PC-3 (cell line): ENCODE measurements at regions not wholly inside any gene's neighbourhood (a gene's known extent, or its start where the extent isn't known, plus 50 kb on each side); places are given as distances from the start of the nearest gene placed in this dataset.

Experiments
- ATAC-seq: fragments of 200-7000 bp; cut with Tn5 transposase; 2 replicates; pipeline ENCODE4 v1.9.1; 2020; ENCODE audit warnings: mild to moderate bottlenecking, moderate library complexity
- BruUV-seq: library from RNA; stranded (reverse); fragments of 400-500 nt; replicated peaks from 2 replicates; lab custom pipeline; 2021; lab: Mats Ljungman, UMichigan
- CTCF ChIA-PET: fragments of 300-600 bp; sonication (Branson Sonifier 250); formaldehyde crosslinking; loops from one replicate; lab custom pipeline; 2022; ENCODE audit warnings: antibody characterized with exemption; lab: Charles Lee
- POLR2A ChIA-PET: fragments of 300-600 bp; sonication (Branson Sonifier 250); formaldehyde crosslinking; loops from one replicate; lab custom pipeline; 2022; ENCODE audit warnings: antibody characterized with exemption; ENCODE audit not compliant: unreplicated experiment; lab: Charles Lee
- DNase-seq: peaks from one replicate; pipeline ENCODE4 v3.0.0-alpha.2; 2015
- H2AFZ ChIP-seq: fragments of 300-600 bp; sonication (generic); 2 replicates; pipeline ENCODE4 v1.6.0; 2016; ENCODE audit warnings: antibody characterized with exemption, low read length
- H3F3A ChIP-seq: fragments of 300-600 bp; sonication (generic); one replicate; pipeline ENCODE4 v1.6.0; 2017; ENCODE audit warnings: antibody characterized with exemption, low read length, control low read depth, mild to moderate bottlenecking; ENCODE audit not compliant: unreplicated experiment
- H3K27ac ChIP-seq: fragments of 300-600 bp; sonication (generic); 2 replicates; pipeline ENCODE4 v1.5.1; 2016; ENCODE audit warnings: mild to moderate bottlenecking, low read length
- H3K27me3 ChIP-seq: fragments of 300-600 bp; sonication (generic); 2 replicates; pipeline ENCODE4 v1.6.1; 2016; ENCODE audit warnings: low read length, mixed read lengths
- H3K36me3 ChIP-seq: fragments of 300-600 bp; sonication (generic); 2 replicates; pipeline ENCODE4 v1.6.1; 2016; ENCODE audit warnings: low read depth, mixed run types, low read length, mixed read lengths
- H3K4me1 ChIP-seq: fragments of 300-600 bp; sonication (generic); 2 replicates; pipeline ENCODE4 v1.5.1; 2016; ENCODE audit warnings: low read length; ENCODE audit not compliant: insufficient read depth
- H3K4me2 ChIP-seq: fragments of 300-600 bp; sonication (generic); 2 replicates; pipeline ENCODE4 v1.6.0; 2016; ENCODE audit warnings: low read length
- H3K4me3 ChIP-seq: fragments of 300-600 bp; sonication (generic); 2 replicates; pipeline ENCODE4 v1.5.1; 2016; ENCODE audit warnings: mild to moderate bottlenecking, low read length, mixed read lengths
- H3K79me2 ChIP-seq: fragments of 300-600 bp; sonication (generic); 2 replicates; pipeline ENCODE4 v1.6.1; 2017; ENCODE audit warnings: low read length, mixed read lengths
- H3K9ac ChIP-seq: fragments of 300-600 bp; sonication (generic); 2 replicates; pipeline ENCODE4 v1.6.0; 2016; ENCODE audit warnings: mild to moderate bottlenecking, low read length
- H3K9me2 ChIP-seq: fragments of 300-600 bp; sonication (generic); replicated peaks from 2 replicates; pipeline ENCODE4 v1.6.1; 2016; ENCODE audit warnings: mixed run types, low read length, mixed read lengths
- H3K9me3 ChIP-seq: fragments of 300-600 bp; sonication (generic); 2 replicates; pipeline ENCODE4 v1.6.1; 2016; ENCODE audit warnings: low read length, mixed read lengths
- H4K20me1 ChIP-seq: fragments of 300-600 bp; sonication (generic); 2 replicates; pipeline ENCODE4 v1.6.1; 2016; ENCODE audit warnings: low read length, mixed read lengths
- CTCF ChIP-seq: fragments of 300-600 bp; sonication (generic); conservative IDR thresholded peaks from 2 replicates; pipeline ENCODE4 v1.5.1; 2017; ENCODE audit warnings: antibody characterized with exemption, low read depth, mild to moderate bottlenecking, low read length
- EZH2 ChIP-seq: fragments of 300-600 bp; sonication (generic); IDR thresholded peaks from one replicate; pipeline ENCODE4 v1.6.1; 2017; ENCODE audit warnings: antibody characterized with exemption, mild to moderate bottlenecking, low read length; ENCODE audit not compliant: unreplicated experiment
- EZH2phosphoT487 ChIP-seq: fragments of 300-600 bp; sonication (generic); IDR thresholded peaks from 2 replicates; pipeline ENCODE4 v1.6.1; 2018; ENCODE audit warnings: mild to moderate bottlenecking, antibody characterized with exemption, low read length, borderline replicate concordance
- intact Hi-C: fragments of 100-400 bp; cut with micrococcal nuclease; formaldehyde crosslinking; loops from 2 replicates; pipeline ENCODE4 v1.9.0; 2023

GRCh38 chr6:62942000-62942399, 269.3 kb upstream of the FKBP1C start:
- Histone ChIP-seq H3K4me3 (no peak overlapping the region), H4K20me1 (no peaks in the 10 kb centered on the region), H3K27ac (no peak overlapping the region), H2AFZ (no peak overlapping the region), H3K27me3 (no peaks in the 10 kb centered on the region), H3F3A (no peaks in the 10 kb centered on the region), H3K79me2 (no peaks in the 10 kb centered on the region), H3K9me3 (no peaks in the 10 kb centered on the region), H3K9me2 (no peaks in the 10 kb centered on the region), H3K36me3 (no peaks in the 10 kb centered on the region), H3K4me1 (no peaks in the 10 kb centered on the region), H3K9ac (no peak overlapping the region), H3K4me2 (no peak overlapping the region)
- TF ChIP-seq EZH2phosphoT487 = no peak
- no peak for TF ChIP-seq CTCF
- TF ChIP-seq EZH2 = no peak
- ATAC-seq (no peak), DNase-seq (no peak)
- intact Hi-C loops = no loop called here
- BruUV-seq = no TSS peak
- POLR2A ChIA-PET = no interaction called here
- CTCF ChIA-PET = no interaction called here

- Histone ChIP-seq H3K79me2 (no peaks in the 10 kb centered on the region), H3K4me2 (no peak overlapping the region), H3F3A (no peaks in the 10 kb centered on the region), H3K9me3 (no peaks in the 10 kb centered on the region), H3K27me3 (no peaks in the 10 kb centered on the region), H3K4me1 (no peaks in the 10 kb centered on the region), H3K36me3 (no peaks in the 10 kb centered on the region), H3K9me2 (no peaks in the 10 kb centered on the region), H3K4me3 (no peak overlapping the region), H2AFZ (no peak overlapping the region), H4K20me1 (no peaks in the 10 kb centered on the region), H3K9ac (no peak overlapping the region), H3K27ac (no peak overlapping the region)
- CTCF ChIA-PET = no interaction called here
- BruUV-seq = no TSS peak
- ATAC-seq (no peak), DNase-seq (no peak)
- POLR2A ChIA-PET = no interaction called here
- TF ChIP-seq CTCF (no peak), EZH2phosphoT487 (no peak), EZH2 (no peak)
- intact Hi-C loops = no loop called here
Observed at GRCh38 chr6:62968834-62969233, 242.4 kb upstream of the FKBP1C start.

- no peak overlapping the region for H3K4me2 ChIP-seq
- H3K4me3 ChIP-seq = no peak overlapping the region
- H3K4me1 ChIP-seq = no peaks in the 10 kb centered on the region
- ChIA-PET CTCF (no interaction called here), POLR2A (no interaction called here)
- H3K9me2 ChIP-seq = no peaks in the 10 kb centered on the region
- H3K36me3 ChIP-seq = no peaks in the 10 kb centered on the region
- no peak overlapping the region for H3K9ac ChIP-seq
- no peaks in the 10 kb centered on the region for H3K27me3 ChIP-seq
- BruUV-seq = no TSS peak
- no peak overlapping the region for H2AFZ ChIP-seq
- ATAC-seq (no peak), DNase-seq (no peak)
- intact Hi-C loops = no loop called here
- TF ChIP-seq EZH2 (no peak), CTCF (no peak), EZH2phosphoT487 (no peak)
- H3F3A ChIP-seq = no peaks in the 10 kb centered on the region
- H3K79me2 ChIP-seq = no peaks in the 10 kb centered on the region
- H3K27ac ChIP-seq = no peak overlapping the region
- no peaks in the 10 kb centered on the region for H3K9me3 ChIP-seq
- no peaks in the 10 kb centered on the region for H4K20me1 ChIP-seq
Observed at GRCh38 chr6:62971976-62972658, 239.2 kb upstream of the FKBP1C start.
